DOHH2 (cell line): ENCODE measurements at regions not wholly inside any gene's neighbourhood (a gene's known extent, or its start where the extent isn't known, plus 50 kb on each side); places are given as distances from the start of the nearest gene placed in this dataset.

Experiments
- H3F3A ChIP-seq: fragments of 200-600 bp; sonication (generic), shearing (Covaris generic); 2 replicates; pipeline ENCODE4 v1.6.0; 2016; ENCODE audit warnings: antibody characterized with exemption, mild to moderate bottlenecking; ENCODE audit not compliant: control insufficient read depth, insufficient read depth
- H3K27ac ChIP-seq: fragments of 200-600 bp; sonication (generic); 2 replicates; pipeline ENCODE4 v1.5.1; 2014; ENCODE audit warnings: low read depth, mild to moderate bottlenecking, low read length, moderate library complexity
- H3K27me3 ChIP-seq: fragments of 200-600 bp; sonication (generic); 2 replicates; pipeline ENCODE4 v1.6.1; 2014; ENCODE audit warnings: mild to moderate bottlenecking, low read length, mixed read lengths; ENCODE audit not compliant: control insufficient read depth
- H3K36me3 ChIP-seq: fragments of 200-600 bp; sonication (generic); 2 replicates; pipeline ENCODE4 v1.6.1; 2014; ENCODE audit warnings: mild to moderate bottlenecking, low read length, moderate library complexity, mixed read lengths; ENCODE audit not compliant: control insufficient read depth
- H3K4me1 ChIP-seq: fragments of 200-600 bp; sonication (generic); 2 replicates; pipeline ENCODE4 v1.6.1; 2014; ENCODE audit warnings: mild to moderate bottlenecking, low read length, mixed read lengths; ENCODE audit not compliant: control insufficient read depth
- H3K4me2 ChIP-seq: fragments of 200-600 bp; sonication (generic); 2 replicates; pipeline ENCODE4 v1.6.0; 2014; ENCODE audit warnings: mild to moderate bottlenecking, low read length, moderate library complexity
- H3K4me3 ChIP-seq: fragments of 200-600 bp; sonication (generic); 2 replicates; pipeline ENCODE4 v1.5.1; 2014; ENCODE audit warnings: mild to moderate bottlenecking, low read length, mixed read lengths
- H3K79me2 ChIP-seq: fragments of 200-600 bp; sonication (generic); 2 replicates; pipeline ENCODE4 v1.6.1; 2014; ENCODE audit warnings: mild to moderate bottlenecking, low read length, mixed read lengths; ENCODE audit not compliant: control insufficient read depth
- H3K9me2 ChIP-seq: fragments of 200-600 bp; sonication (generic); replicated peaks from 2 replicates; pipeline ENCODE4 v1.6.1; 2014; ENCODE audit warnings: mild to moderate bottlenecking, low read length, mixed read lengths; ENCODE audit not compliant: control insufficient read depth
- H3K9me3 ChIP-seq: fragments of 200-600 bp; sonication (generic); 2 replicates; pipeline ENCODE4 v1.6.1; 2014; ENCODE audit warnings: antibody characterized with exemption, low read length, mixed read lengths; ENCODE audit not compliant: control insufficient read depth, insufficient read depth
- H4K20me1 ChIP-seq: fragments of 200-600 bp; sonication (generic); 2 replicates; pipeline ENCODE4 v1.6.0; 2014; ENCODE audit warnings: low read depth, mild to moderate bottlenecking, antibody characterized with exemption, low read length, moderate library complexity; ENCODE audit not compliant: control insufficient read depth, insufficient read depth
- CTCF ChIP-seq: fragments of 200-600 bp; sonication (generic); IDR thresholded peaks from one replicate; pipeline ENCODE4 v1.5.1; 2014; ENCODE audit warnings: antibody characterized with exemption, mild to moderate bottlenecking, low read depth, low read length; ENCODE audit not compliant: poor library complexity, severe bottlenecking
- EZH2phosphoT487 ChIP-seq: fragments of 200-600 bp; sonication (generic); IDR thresholded peaks from 2 replicates; pipeline ENCODE4 v1.6.1; 2017; ENCODE audit warnings: borderline replicate concordance, mild to moderate bottlenecking, antibody characterized with exemption, low read length, moderate library complexity, mixed read lengths

GRCh38 chr2:236348279-236348678 lies 84.1 kb upstream of the ASB18 start:
- no peaks in the 10 kb centered on the region for H3K4me1 ChIP-seq

DNA sequence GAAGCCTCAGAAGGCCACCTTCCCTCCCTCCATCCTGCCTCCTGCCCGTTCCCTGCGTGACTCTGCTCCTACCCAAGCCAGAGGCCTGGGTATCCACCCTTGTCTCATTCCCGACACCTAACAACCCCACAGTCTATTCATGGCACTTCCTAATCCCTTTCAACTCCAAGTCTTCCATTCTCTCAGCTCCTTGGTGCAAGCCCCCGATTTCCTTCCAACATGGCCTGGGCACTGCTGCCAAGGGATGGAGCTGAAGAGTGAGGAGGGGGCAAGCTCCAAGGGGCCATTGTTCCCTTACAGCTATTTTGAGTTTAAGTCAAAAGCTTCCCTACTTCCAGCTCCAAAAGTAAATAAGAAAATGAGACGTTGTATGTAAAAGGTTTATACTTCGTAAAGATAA lies 84.8 kb upstream of the ASB18 start:
- TF ChIP-seq CTCF (no peak), EZH2phosphoT487 (no peak)
- H3K4me3 ChIP-seq: no peak overlapping the region

More at GRCh38 chr2:236348279-236348678, 84.1 kb upstream of the ASB18 start:
- Histone ChIP-seq H3K4me3 (no peak overlapping the region), H3K9me2 (no peaks in the 10 kb centered on the region), H3K4me2 (no peak overlapping the region), H3K27ac (no peak overlapping the region), H3F3A (no peaks in the 10 kb centered on the region), H3K79me2 (no peaks in the 10 kb centered on the region), H3K27me3 (no peaks in the 10 kb centered on the region), H3K36me3 (no peaks in the 10 kb centered on the region), H3K9me3 (no peaks in the 10 kb centered on the region), H4K20me1 (no peaks in the 10 kb centered on the region)
- TF ChIP-seq EZH2phosphoT487 (no peak), CTCF (no peak)

GRCh38 chr2:236350426-236350825 lies 86.2 kb upstream of the ASB18 start:
- Histone ChIP-seq H3K27me3 (no peaks in the 10 kb centered on the region), H3K9me2 (no peaks in the 10 kb centered on the region), H3F3A (no peaks in the 10 kb centered on the region), H3K9me3 (no peaks in the 10 kb centered on the region), H3K4me2 (no peak overlapping the region), H3K4me1 (no peaks in the 10 kb centered on the region), H4K20me1 (no peaks in the 10 kb centered on the region), H3K36me3 (no peaks in the 10 kb centered on the region), H3K79me2 (no peaks in the 10 kb centered on the region), H3K27ac (no peak overlapping the region), H3K4me3 (no peak overlapping the region)
- no peak for TF ChIP-seq CTCF
- no peak for TF ChIP-seq EZH2phosphoT487

More for the DNA sequence above, 84.8 kb upstream of the ASB18 start:
- H3K9me3 ChIP-seq: no peaks in the 10 kb centered on the region
- no peaks in the 10 kb centered on the region for H3K27me3 ChIP-seq
- no peaks in the 10 kb centered on the region for H3K79me2 ChIP-seq
- H4K20me1 ChIP-seq: no peaks in the 10 kb centered on the region
- no peaks in the 10 kb centered on the region for H3K4me1 ChIP-seq
- no peaks in the 10 kb centered on the region for H3K36me3 ChIP-seq
- H3K4me2 ChIP-seq: no peak overlapping the region
- no peaks in the 10 kb centered on the region for H3F3A ChIP-seq
- H3K9me2 ChIP-seq: no peaks in the 10 kb centered on the region
- no peak overlapping the region for H3K27ac ChIP-seq

DNA sequence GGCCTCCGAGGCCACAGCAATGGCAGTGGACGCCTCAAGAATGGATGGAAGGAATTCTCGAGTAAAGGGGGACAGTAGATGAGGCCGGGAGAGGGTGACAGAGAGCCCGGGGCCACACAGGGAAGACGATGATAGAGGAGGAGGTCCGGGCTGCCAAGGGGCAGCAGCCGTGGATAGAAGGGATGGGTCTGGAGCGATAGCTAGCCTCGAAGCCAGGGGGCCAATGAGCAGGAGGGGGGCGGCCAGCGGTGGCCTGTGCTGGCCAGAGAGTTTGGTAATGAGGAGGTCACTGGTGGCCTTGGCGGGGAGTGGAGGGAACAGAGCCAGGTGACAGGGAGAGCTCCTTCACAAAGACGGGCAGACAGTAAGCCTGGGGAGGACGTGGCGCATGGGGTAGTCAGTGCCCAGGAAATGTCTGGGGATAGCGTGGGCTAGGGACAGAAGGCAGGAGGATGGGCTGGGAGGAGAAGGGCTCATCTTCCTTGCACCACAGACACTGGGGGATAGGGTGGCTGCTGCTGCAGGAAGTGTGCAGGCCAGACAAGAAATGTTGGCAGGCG lies 87.8 kb upstream of the ASB18 start:
- no peak overlapping the region for H3K4me3 ChIP-seq

More for the DNA sequence above, 87.8 kb upstream of the ASB18 start:
- no peaks in the 10 kb centered on the region for H3F3A ChIP-seq
- H3K27ac ChIP-seq: no peak overlapping the region
- H3K4me2 ChIP-seq: no peak overlapping the region
- no peaks in the 10 kb centered on the region for H3K9me2 ChIP-seq
- H3K79me2 ChIP-seq: no peaks in the 10 kb centered on the region
- TF ChIP-seq CTCF: no peak
- TF ChIP-seq EZH2phosphoT487: no peak
- H3K4me1 ChIP-seq: no peaks in the 10 kb centered on the region
- H3K27me3 ChIP-seq: no peaks in the 10 kb centered on the region
- no peaks in the 10 kb centered on the region for H3K9me3 ChIP-seq
- no peaks in the 10 kb centered on the region for H4K20me1 ChIP-seq
- no peaks in the 10 kb centered on the region for H3K36me3 ChIP-seq
